GM19438 (cell line): ENCODE measurements at regions not wholly inside any gene's neighbourhood (a gene's known extent, or its start where the extent isn't known, plus 50 kb on each side); places are given as distances from the start of the nearest gene placed in this dataset.

Experiments used
- ATAC-seq: cut with Tn5 transposase; IDR thresholded peaks from one replicate; pipeline ENCODE4 v1.9.1; 2021; ENCODE audit warnings: low read depth; ENCODE audit not compliant: unreplicated experiment

- ATAC-seq = no peak
Observed at GRCh38 chr2:40886100-40886499, 434.2 kb upstream of the SLC8A1 start.

DNA sequence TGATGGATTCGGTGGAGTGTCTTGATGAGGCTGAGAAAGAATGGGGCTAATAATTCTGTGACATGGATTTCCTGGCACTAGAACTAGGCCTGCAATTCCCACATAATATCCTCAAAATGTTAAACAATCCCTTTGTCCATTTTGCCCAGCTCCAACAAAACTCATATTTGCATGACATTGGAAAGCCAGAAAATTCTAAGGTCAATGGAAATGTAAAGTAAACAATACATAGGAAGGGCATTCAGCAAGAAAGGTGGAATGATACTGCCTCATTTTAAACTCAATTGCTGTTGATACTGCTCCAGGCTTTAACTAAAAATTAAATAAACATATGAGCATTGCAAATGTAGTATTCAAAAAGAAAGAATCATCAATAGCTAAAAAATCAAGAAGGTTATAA is 434.8 kb upstream of the SLC8A1 start:
- ATAC-seq = no peak

DNA sequence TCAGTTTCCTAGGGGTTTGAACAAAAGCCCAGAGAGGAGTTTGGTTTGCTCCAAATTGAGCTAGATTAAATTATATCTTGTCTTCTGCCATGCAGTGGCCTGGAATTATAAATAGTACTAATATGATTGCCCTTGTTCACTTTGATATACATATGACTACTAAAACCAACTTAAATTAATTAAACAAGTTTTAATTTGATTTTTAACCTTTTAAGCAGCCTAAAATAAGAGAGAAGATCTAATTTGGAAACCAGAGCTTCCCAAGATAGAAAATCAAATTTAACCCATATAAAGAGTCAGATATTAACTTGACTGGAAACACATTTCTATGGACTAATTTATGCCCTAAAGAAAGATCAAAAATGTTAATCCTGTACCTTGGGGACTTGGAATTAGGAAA is 444.5 kb upstream of the SLC8A1 start:
- no peak for ATAC-seq

DNA sequence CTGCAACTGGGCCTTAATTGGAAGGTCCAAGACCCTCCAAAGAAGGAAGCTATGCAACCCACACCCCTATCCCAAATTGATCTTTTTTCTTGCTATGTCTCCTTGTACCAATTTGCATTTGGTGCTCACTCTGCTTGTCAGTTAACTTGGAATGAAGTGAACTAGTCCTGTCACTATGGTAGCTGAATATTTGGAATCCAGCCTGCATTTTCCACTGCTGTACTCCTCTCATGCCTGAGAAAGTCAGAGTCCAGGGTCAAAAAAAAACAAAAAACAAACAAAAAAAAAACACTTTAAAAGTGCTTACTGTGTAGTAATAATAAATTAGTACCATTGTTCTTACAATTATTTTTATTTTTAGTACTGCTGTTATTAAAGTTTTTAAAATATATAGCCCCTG is 462.8 kb upstream of the SLC8A1 start:
- ATAC-seq = no peak

DNA sequence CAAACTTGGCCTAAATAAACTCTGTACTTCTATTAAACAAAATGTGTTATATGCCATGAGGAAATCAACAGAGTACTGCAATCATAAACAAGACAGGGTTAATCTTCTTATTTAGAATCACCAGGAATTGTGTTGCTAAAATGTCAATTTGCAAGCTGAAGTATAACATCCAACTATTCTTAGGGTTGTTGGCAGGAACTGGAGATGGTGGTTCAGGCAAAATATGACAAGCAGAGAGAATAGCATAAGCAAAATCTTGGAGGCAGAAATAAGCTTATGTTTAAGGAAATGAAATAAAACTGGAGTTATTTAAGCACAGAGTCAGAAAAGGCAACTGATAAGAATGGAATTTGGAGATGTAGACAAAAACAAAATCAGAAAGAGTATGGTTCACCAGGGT is 463.8 kb upstream of the SLC8A1 start:
- ATAC-seq = no peak

DNA sequence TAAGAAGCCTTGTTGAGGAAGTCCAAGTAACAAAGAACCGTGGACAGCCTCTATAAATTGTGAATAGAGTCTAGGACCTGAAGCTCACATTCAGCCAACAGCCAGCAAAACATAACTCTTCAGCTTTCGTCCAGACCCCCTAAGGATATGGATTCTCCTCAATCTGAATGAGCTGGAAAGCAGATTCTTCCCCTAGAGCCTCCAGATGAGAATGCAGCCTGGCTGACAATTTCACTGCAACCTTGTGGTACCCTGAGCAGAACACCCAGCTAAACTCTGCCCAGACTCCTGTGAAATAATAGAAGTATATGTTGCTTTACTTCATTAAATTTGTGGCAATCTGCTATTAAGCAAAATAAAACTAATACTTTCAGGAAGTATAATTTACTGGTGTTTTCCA is 483.5 kb upstream of the SLC8A1 start:
- no peak for ATAC-seq

GRCh38 chr2:40937284-40937683 is 485.4 kb upstream of the SLC8A1 start:
- ATAC-seq = no peak

- no peak for ATAC-seq
Observed at GRCh38 chr2:40953341-40953740, 501.5 kb upstream of the SLC8A1 start.

- no peak for ATAC-seq
Observed at GRCh38 chr2:40955042-40955441, 503.2 kb upstream of the SLC8A1 start.

DNA sequence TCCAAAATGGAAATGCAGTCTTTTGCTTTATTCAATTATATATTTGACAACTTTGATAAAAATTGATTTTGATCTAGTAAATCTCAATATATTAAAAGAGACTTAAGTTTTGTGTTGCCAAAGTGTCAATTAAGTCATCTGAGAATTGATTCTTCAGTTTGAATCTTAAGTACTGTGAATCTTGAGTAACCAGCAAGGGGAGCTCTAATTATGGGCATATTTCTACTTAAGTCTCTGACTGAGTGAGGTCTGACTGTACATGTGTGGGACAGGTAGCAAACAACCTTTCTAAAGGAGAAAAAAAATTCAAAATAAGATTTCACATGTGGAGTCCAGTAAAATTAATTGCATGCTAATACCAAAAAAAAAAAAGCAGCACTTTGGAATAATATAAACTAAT is 503.7 kb upstream of the SLC8A1 start:
- ATAC-seq = no peak

GRCh38 chr2:40957508-40957907 is 505.6 kb upstream of the SLC8A1 start:
- peak; percentile 74 for ATAC-seq

DNA sequence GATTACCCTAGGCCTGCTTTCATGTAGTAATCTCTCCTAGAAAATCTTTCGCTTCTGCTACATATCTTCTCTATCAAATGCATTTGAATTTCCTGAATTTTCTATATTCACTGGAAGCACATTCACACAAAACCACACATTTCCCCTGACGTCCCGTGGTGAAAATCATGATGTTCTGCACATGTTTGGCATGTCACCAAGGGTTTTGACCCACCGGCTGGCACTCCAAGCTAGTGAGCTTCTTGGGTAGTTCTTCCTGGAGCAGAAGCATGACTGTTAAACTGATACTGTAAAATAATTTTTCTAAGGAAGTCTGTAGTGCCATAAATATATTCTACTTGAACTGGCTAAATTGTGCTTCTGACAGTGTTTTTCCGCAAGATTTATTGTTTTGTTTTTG is 510.1 kb upstream of the SLC8A1 start:
- ATAC-seq = no peak

GRCh38 chr2:40964509-40965250 is 512.8 kb upstream of the SLC8A1 start:
- ATAC-seq = no peak

- ATAC-seq = no peak
Observed at GRCh38 chr2:40967451-40967850, 515.6 kb upstream of the SLC8A1 start.

- ATAC-seq = no peak
Observed at GRCh38 chr2:40975151-40975550, 523.3 kb upstream of the SLC8A1 start.

DNA sequence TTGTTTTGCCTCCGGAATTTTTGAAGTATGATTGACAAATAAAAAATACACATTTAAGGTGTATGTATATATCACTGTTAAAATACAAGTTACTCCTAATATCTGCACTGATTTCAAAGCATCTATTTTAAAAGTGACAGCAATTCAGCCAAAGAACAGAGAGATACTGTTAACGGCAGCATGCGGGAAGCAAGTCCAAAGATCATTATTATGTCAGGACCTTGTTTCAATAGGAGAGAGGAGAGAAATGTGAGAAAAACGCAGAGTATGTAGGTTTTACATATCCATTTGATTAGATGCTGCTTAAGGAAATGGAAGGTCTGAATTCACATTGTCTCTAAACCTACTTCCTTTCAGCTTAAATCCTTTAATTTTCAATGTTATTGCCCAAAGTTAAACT is 545.5 kb upstream of the SLC8A1 start:
- ATAC-seq = no peak

GRCh38 chr2:41000374-41000773 is 548.5 kb upstream of the SLC8A1 start:
- no peak for ATAC-seq

DNA sequence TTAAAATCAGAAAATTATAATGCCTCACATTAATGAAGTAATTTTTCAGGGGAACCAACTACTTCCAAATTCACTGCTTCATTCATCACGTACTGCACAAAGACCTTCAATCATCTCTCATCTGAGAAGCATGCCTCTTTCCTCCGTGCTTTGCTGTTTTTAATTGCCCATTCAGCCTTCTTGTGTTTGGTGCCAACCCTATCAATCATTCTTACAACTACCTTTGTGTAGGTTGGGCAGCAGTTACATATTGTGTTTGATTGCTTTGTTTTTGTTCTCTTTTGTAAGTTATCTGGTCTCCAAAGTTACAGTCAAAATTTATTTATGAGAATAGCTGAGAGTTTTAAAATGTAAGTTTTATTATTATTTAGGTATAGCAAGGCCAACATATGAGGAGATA is 549.0 kb upstream of the SLC8A1 start:
- no peak for ATAC-seq

DNA sequence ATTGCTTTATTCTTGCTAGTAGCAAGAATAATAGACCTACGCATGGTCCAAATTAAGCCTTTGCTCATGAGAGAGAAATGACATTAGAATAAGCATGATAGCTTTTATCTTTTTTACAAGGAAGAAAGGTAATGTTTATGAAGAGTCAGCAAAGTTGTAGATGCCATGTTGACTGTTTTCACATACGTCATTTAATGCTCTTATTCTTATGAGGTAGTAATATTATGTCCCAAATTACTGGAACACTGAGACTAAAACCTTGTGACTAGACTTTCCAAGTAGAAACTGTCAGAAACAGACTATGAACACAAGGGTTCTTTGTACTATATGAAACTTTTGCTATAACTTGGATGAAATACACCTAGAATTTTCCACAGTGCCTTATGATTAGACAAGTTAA is 552.8 kb upstream of the SLC8A1 start:
- no peak for ATAC-seq

- no peak for ATAC-seq
Observed at GRCh38 chr2:41020358-41020757, 568.5 kb upstream of the SLC8A1 start.

DNA sequence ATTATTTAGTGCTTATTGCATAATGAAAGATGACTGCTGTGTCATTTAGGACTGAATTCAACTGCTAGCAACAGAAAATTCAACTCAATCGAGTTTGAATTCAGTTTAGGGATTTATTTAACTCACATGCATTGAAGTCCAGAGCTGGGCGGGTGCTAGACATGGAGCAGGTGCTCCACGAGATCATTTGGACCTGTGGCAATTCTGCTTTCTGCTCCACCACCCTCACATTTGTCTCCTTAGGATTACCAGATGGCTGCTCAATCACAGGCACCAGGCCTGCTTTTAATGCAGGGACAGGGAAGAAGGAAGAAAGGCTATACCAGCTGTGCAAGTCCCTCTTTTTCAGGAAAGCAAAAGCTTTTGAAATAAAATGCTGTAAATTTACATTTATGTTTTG is 572.9 kb upstream of the SLC8A1 start:
- no peak for ATAC-seq

- peak; percentile 65 for ATAC-seq
Observed at GRCh38 chr2:41026613-41027012, 574.7 kb upstream of the SLC8A1 start.

- ATAC-seq = no peak
Observed at GRCh38 chr2:41027095-41027494, 575.2 kb upstream of the SLC8A1 start.
